H9 (cell line): ENCODE measurements at regions not wholly inside any gene's neighbourhood (a gene's known extent, or its start where the extent isn't known, plus 50 kb on each side); places are given as distances from the start of the nearest gene placed in this dataset.

ENCODE experiments used
- DNase-seq: peaks from one replicate; pipeline ENCODE4 v3.0.0-alpha.2; 2017
- H2AFZ ChIP-seq: one replicate; pipeline ENCODE4 v1.6.1; 2013; ENCODE audit warnings: mild to moderate bottlenecking, low read length, control low read depth, moderate library complexity
- H2AK5ac ChIP-seq: 2 replicates; pipeline ENCODE4 v1.6.1; 2013; ENCODE audit warnings: low read length, control low read depth, mixed read lengths; ENCODE audit not compliant: insufficient read length
- H2BK120ac ChIP-seq: one replicate; pipeline ENCODE4 v1.6.1; 2013; ENCODE audit warnings: low read depth, mild to moderate bottlenecking, low read length, control low read depth, inconsistent platforms; ENCODE audit not compliant: poor library complexity, severe bottlenecking
- H2BK12ac ChIP-seq: 2 replicates; pipeline ENCODE4 v1.6.1; 2013; ENCODE audit warnings: low read length, control low read depth, mixed read lengths, low read depth; ENCODE audit not compliant: insufficient read length
- H2BK15ac ChIP-seq: 2 replicates; pipeline ENCODE4 v1.6.1; 2013; ENCODE audit warnings: low read depth, low read length, control low read depth
- H2BK20ac ChIP-seq: one replicate; pipeline ENCODE4 v1.6.1; 2013; ENCODE audit warnings: low read depth, mild to moderate bottlenecking, low read length, control low read depth, inconsistent platforms; ENCODE audit not compliant: poor library complexity, severe bottlenecking
- H2BK5ac ChIP-seq: 2 replicates; pipeline ENCODE4 v1.6.1; 2013; ENCODE audit warnings: low read length, control low read depth, mixed read lengths; ENCODE audit not compliant: insufficient read length
- H3K14ac ChIP-seq: 2 replicates; pipeline ENCODE4 v1.6.1; 2013; ENCODE audit warnings: low read length, control low read depth; ENCODE audit not compliant: insufficient read depth
- H3K18ac ChIP-seq: 2 replicates; pipeline ENCODE4 v1.6.1; 2013; ENCODE audit warnings: low read depth, mild to moderate bottlenecking, mixed read lengths, low read length, control low read depth; ENCODE audit not compliant: insufficient read length
- H3K23ac ChIP-seq: 2 replicates; pipeline ENCODE4 v1.6.1; 2013; ENCODE audit warnings: low read length, control low read depth, mixed read lengths, low read depth; ENCODE audit not compliant: insufficient read length
- H3K23me2 ChIP-seq: 2 replicates; pipeline ENCODE4 v1.6.1; 2013; ENCODE audit warnings: low read depth, mild to moderate bottlenecking, mixed read lengths, low read length, control low read depth; ENCODE audit not compliant: insufficient read length, poor library complexity, severe bottlenecking
- H3K27ac ChIP-seq: 2 replicates; pipeline ENCODE4 v1.5.1; 2013; ENCODE audit warnings: low read length, control low read depth, mixed read lengths, low read depth; ENCODE audit not compliant: insufficient read length
- H3K27me3 ChIP-seq: 2 replicates; pipeline ENCODE4 v1.6.1; 2013; ENCODE audit warnings: low read length, control low read depth, inconsistent platforms; ENCODE audit not compliant: insufficient read depth
- H3K4ac ChIP-seq: 2 replicates; pipeline ENCODE4 v1.6.1; 2013; ENCODE audit warnings: low read depth, mild to moderate bottlenecking, control low read depth, inconsistent platforms, low read length, moderate library complexity
- H3K4me1 ChIP-seq: 2 replicates; pipeline ENCODE4 v1.6.1; 2013; ENCODE audit warnings: low read length, control low read depth, inconsistent platforms; ENCODE audit not compliant: insufficient read depth
- H3K4me2 ChIP-seq: 2 replicates; pipeline ENCODE4 v1.6.1; 2013; ENCODE audit warnings: low read length, control low read depth, mixed read lengths; ENCODE audit not compliant: insufficient read length, insufficient read depth
- H3K56ac ChIP-seq: 2 replicates; pipeline ENCODE4 v1.6.1; 2013; ENCODE audit warnings: low read depth, mild to moderate bottlenecking, mixed read lengths, low read length, control low read depth; ENCODE audit not compliant: insufficient read length
- H3K79me1 ChIP-seq: 2 replicates; pipeline ENCODE4 v1.6.1; 2013; ENCODE audit warnings: low read depth, mild to moderate bottlenecking, moderate library complexity, low read length, control low read depth, inconsistent platforms; ENCODE audit not compliant: insufficient read depth, poor library complexity, severe bottlenecking
- H3K79me2 ChIP-seq: 2 replicates; pipeline ENCODE4 v1.6.1; 2013; ENCODE audit warnings: low read length, control low read depth, inconsistent platforms; ENCODE audit not compliant: insufficient read depth
- H3K9ac ChIP-seq: 2 replicates; pipeline ENCODE4 v1.6.1; 2013; ENCODE audit warnings: low read length, control low read depth, mixed read lengths; ENCODE audit not compliant: insufficient read length; ENCODE audit errors: extremely low read depth
- H3K9me3 ChIP-seq: one replicate; pipeline ENCODE4 v1.6.1; 2013; ENCODE audit warnings: low read depth, low read length, inconsistent platforms; ENCODE audit not compliant: control insufficient read depth
- H3T11ph ChIP-seq: one replicate; pipeline ENCODE4 v1.6.1; 2013; ENCODE audit warnings: mild to moderate bottlenecking, low read length, control low read depth, inconsistent platforms
- H4K20me1 ChIP-seq: one replicate; pipeline ENCODE4 v1.6.1; 2013; ENCODE audit not compliant: control insufficient read depth, insufficient read length, insufficient read depth
- H4K5ac ChIP-seq: 2 replicates; pipeline ENCODE4 v1.6.1; 2013; ENCODE audit warnings: low read depth, mild to moderate bottlenecking, mixed read lengths, low read length, control low read depth; ENCODE audit not compliant: insufficient read length
- H4K8ac ChIP-seq: replicated peaks from 2 replicates; pipeline ENCODE4 v1.6.1; 2013; ENCODE audit warnings: low read length, control low read depth, mixed read lengths, low read depth; ENCODE audit not compliant: insufficient read length
- H4K91ac ChIP-seq: 2 replicates; pipeline ENCODE4 v1.6.1; 2013; ENCODE audit warnings: low read depth, mild to moderate bottlenecking, moderate library complexity, mixed read lengths, low read length, control low read depth; ENCODE audit not compliant: insufficient read length
- H3K27ac Mint-ChIP-seq, 3 experiments: 2 replicates in 2 of 3; 3 replicates in 1 of 3; pipeline ENCODE4 v1.8.0; 2020 to 2021; ENCODE audit warnings: mixed read lengths in 3 of 3, mild to moderate bottlenecking in 1 of 3, moderate library complexity in 1 of 3
- H3K27me3 Mint-ChIP-seq: 2 replicates; pipeline ENCODE4 v1.8.0; 2021; ENCODE audit warnings: low read depth, mild to moderate bottlenecking, moderate library complexity, mixed read lengths
- H3K36me3 Mint-ChIP-seq, 3 experiments: 2 replicates in 2 of 3; 3 replicates in 1 of 3; pipeline ENCODE4 v1.8.0; 2020 to 2021; ENCODE audit warnings: low read depth in 3 of 3, mixed read lengths in 3 of 3; ENCODE audit not compliant: insufficient read depth in 1 of 3
- H3K4me1 Mint-ChIP-seq, 2 experiments: 2 replicates each; pipeline ENCODE4 v1.8.0; 2020; ENCODE audit warnings: mixed read lengths in 2 of 2
- H3K4me3 Mint-ChIP-seq, 2 experiments: 2 replicates in 1 of 2; 3 replicates in 1 of 2; pipeline ENCODE4 v1.8.0; 2020 to 2021; ENCODE audit warnings: mild to moderate bottlenecking in 2 of 2, mixed read lengths in 2 of 2, moderate library complexity in 1 of 2
- H3K9me3 Mint-ChIP-seq, 2 experiments: 2 replicates in 1 of 2; 3 replicates in 1 of 2; pipeline ENCODE4 v1.8.0; 2020; ENCODE audit warnings: mild to moderate bottlenecking in 2 of 2, mixed read lengths in 2 of 2, moderate library complexity in 1 of 2
- WGBS: extraction: QIAGEN DNeasy Blood & Tissue Kit; methylation state at CpG from one replicate; pipeline ENCODE4 v1.1.7; 2013; ENCODE audit warnings: missing lambda C conversion rate, low lambda C conversion rate, mixed read lengths; ENCODE audit not compliant: insufficient read length; ENCODE audit errors: extremely low coverage; 5-methylcytosine and 5-hydroxymethylcytosine counted together
- TF ChIP-seq, protein P1 (sequence below): fragments of 200-600 bp; sonication (generic); conservative IDR thresholded peaks from 3 replicates; pipeline ENCODE4 v1.8.0; 2021; ENCODE audit warnings: antibody characterized with exemption, mild to moderate bottlenecking

GRCh38 chr1:83493633-83494032 is 505.3 kb downstream of the TTLL7 start:
- no peaks in the 10 kb centered on the region for H3K27me3 Mint-ChIP-seq
- H3K27ac Mint-ChIP-seq, result no peak overlapping the region
- Histone ChIP-seq H2BK12ac (no peak overlapping the region), H2AFZ (no peak overlapping the region), H3K9me3 (no peaks in the 10 kb centered on the region), H3K4me2 (no peak overlapping the region), H3K79me2 (no peaks in the 10 kb centered on the region), H2BK120ac (no peak overlapping the region), H2BK15ac (no peak overlapping the region), H3K23me2 (no peaks in the 10 kb centered on the region), H3K4ac (no peak overlapping the region), H3K27ac (no peak overlapping the region), H2BK5ac (no peak overlapping the region), H2BK20ac (no peak overlapping the region), H4K8ac (no peak overlapping the region), H4K91ac (no peak overlapping the region), H4K5ac (no peak overlapping the region), H3K18ac (no peak overlapping the region), H2AK5ac (no peak overlapping the region), H3K9ac (no peak overlapping the region), H3K79me1 (no peaks in the 10 kb centered on the region), H3T11ph (no peak overlapping the region), H3K56ac (no peak overlapping the region), H3K4me1 (no peaks in the 10 kb centered on the region), H3K14ac (no peak overlapping the region), H3K23ac (no peak overlapping the region), H4K20me1 (no peaks in the 10 kb centered on the region), H3K27me3 (no peaks in the 10 kb centered on the region)
- DNase-seq, result no peak
- H3K4me3 Mint-ChIP-seq, result no peak overlapping the region
- H3K36me3 Mint-ChIP-seq, result no peaks in the 10 kb centered on the region
- no peaks in the 10 kb centered on the region for H3K4me1 Mint-ChIP-seq
- TF ChIP-seq, protein P1, sequence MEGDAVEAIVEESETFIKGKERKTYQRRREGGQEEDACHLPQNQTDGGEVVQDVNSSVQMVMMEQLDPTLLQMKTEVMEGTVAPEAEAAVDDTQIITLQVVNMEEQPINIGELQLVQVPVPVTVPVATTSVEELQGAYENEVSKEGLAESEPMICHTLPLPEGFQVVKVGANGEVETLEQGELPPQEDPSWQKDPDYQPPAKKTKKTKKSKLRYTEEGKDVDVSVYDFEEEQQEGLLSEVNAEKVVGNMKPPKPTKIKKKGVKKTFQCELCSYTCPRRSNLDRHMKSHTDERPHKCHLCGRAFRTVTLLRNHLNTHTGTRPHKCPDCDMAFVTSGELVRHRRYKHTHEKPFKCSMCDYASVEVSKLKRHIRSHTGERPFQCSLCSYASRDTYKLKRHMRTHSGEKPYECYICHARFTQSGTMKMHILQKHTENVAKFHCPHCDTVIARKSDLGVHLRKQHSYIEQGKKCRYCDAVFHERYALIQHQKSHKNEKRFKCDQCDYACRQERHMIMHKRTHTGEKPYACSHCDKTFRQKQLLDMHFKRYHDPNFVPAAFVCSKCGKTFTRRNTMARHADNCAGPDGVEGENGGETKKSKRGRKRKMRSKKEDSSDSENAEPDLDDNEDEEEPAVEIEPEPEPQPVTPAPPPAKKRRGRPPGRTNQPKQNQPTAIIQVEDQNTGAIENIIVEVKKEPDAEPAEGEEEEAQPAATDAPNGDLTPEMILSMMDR, result no peak
- no CpG with 5 or more reads among the region's 2 CpGs for WGBS
- H3K9me3 Mint-ChIP-seq, result no peaks in the 10 kb centered on the region
